SK-N-SH treated with all-trans-retinoic acid at 6 μM for 48 hours (cell line): ENCODE measurements at regions not wholly inside any gene's neighbourhood (a gene's known extent, or its start where the extent isn't known, plus 50 kb on each side); places are given as distances from the start of the nearest gene placed in this dataset.

Experiments
- ATAC-seq: fragments of 200-7000 bp; cut with Tn5 transposase; 3 replicates; pipeline ENCODE4 v1.9.1; 2020; ENCODE audit warnings: mild to moderate bottlenecking, moderate library complexity
- ARNTL ChIP-seq: fragments of 450-650 bp; formaldehyde crosslinking; IDR thresholded peaks from 2 replicates; pipeline ENCODE4 v1.5.0; 2020; ENCODE audit warnings: low read depth, mild to moderate bottlenecking, moderate library complexity, borderline replicate concordance
- BACH2 ChIP-seq: fragments of 250-450 bp; sonication (Bioruptor Pico); IDR thresholded peaks from 2 replicates; pipeline ENCODE4 v1.9.0; 2021; ENCODE audit warnings: mild to moderate bottlenecking, borderline replicate concordance
- CREB5 ChIP-seq: fragments of 250-450 bp; sonication (Bioruptor Pico); IDR thresholded peaks from 2 replicates; pipeline ENCODE4 v1.5.1; 2020; ENCODE audit warnings: low read depth, mild to moderate bottlenecking, moderate library complexity
- CSDC2 ChIP-seq: fragments of 250-450 bp; sonication (Bioruptor Pico); IDR thresholded peaks from 2 replicates; pipeline ENCODE4 v1.5.0; 2020; ENCODE audit warnings: mild to moderate bottlenecking, moderate library complexity
- CSRNP3 ChIP-seq: fragments of 250-450 bp; sonication (Bioruptor Pico); IDR thresholded peaks from 2 replicates; pipeline ENCODE4 v1.5.1; 2021; ENCODE audit warnings: mild to moderate bottlenecking, moderate library complexity
- ESRRG ChIP-seq: fragments of 250-450 bp; sonication (Bioruptor Pico); IDR thresholded peaks from 2 replicates; pipeline ENCODE4 v1.6.1; 2021; ENCODE audit warnings: mild to moderate bottlenecking
- GLIS3 ChIP-seq: fragments of 250-450 bp; sonication (Bioruptor Pico); IDR thresholded peaks from 2 replicates; pipeline ENCODE4 v1.5.0; 2020; ENCODE audit warnings: mild to moderate bottlenecking, moderate library complexity
- OSR1 ChIP-seq: fragments of 250-450 bp; sonication (Bioruptor Pico); IDR thresholded peaks from 2 replicates; pipeline ENCODE4 v1.8.0; 2022; ENCODE audit warnings: moderate library complexity, mild to moderate bottlenecking, inconsistent platforms
- POU6F1 ChIP-seq: fragments of 250-450 bp; sonication (Bioruptor Pico); IDR thresholded peaks from 2 replicates; pipeline ENCODE4 v1.8.0; 2021; ENCODE audit warnings: low read depth, mild to moderate bottlenecking, moderate library complexity, borderline replicate concordance
- PPARA ChIP-seq: fragments of 250-450 bp; sonication (Bioruptor Pico); IDR thresholded peaks from 2 replicates; pipeline ENCODE4 v1.5.0; 2020; ENCODE audit warnings: mild to moderate bottlenecking, borderline replicate concordance
- SNAI2 ChIP-seq: fragments of 250-450 bp; sonication (Bioruptor Pico); IDR thresholded peaks from 2 replicates; pipeline ENCODE4 v1.5.0; 2020; ENCODE audit warnings: mild to moderate bottlenecking, moderate library complexity
- TCF4 ChIP-seq: fragments of 250-450 bp; sonication (Bioruptor Pico); IDR thresholded peaks from 2 replicates; pipeline ENCODE4 v1.8.0; 2021; ENCODE audit warnings: mild to moderate bottlenecking, moderate library complexity, borderline replicate concordance
- TOX ChIP-seq: fragments of 250-450 bp; sonication (Bioruptor Pico); IDR thresholded peaks from 2 replicates; pipeline ENCODE4 v1.8.0; 2021; ENCODE audit warnings: mild to moderate bottlenecking, moderate library complexity, borderline replicate concordance
- TSHZ2 ChIP-seq: fragments of 250-450 bp; sonication (Bioruptor Pico); IDR thresholded peaks from 2 replicates; pipeline ENCODE4 v1.5.0; 2020; ENCODE audit warnings: mild to moderate bottlenecking, moderate library complexity
- ZFP3 ChIP-seq: fragments of 250-450 bp; sonication (Bioruptor Pico); IDR thresholded peaks from 2 replicates; pipeline ENCODE4 v1.5.0; 2020; ENCODE audit warnings: mild to moderate bottlenecking, moderate library complexity
- ZNF565 ChIP-seq: fragments of 450-650 bp; formaldehyde crosslinking; conservative IDR thresholded peaks from 2 replicates; pipeline ENCODE4 v1.5.0; 2020; ENCODE audit warnings: low read depth, mild to moderate bottlenecking, moderate library complexity
- ZNF70 ChIP-seq: fragments of 450-650 bp; formaldehyde crosslinking; IDR thresholded peaks from 2 replicates; pipeline ENCODE4 v1.5.0; 2020; ENCODE audit warnings: mild to moderate bottlenecking, moderate library complexity
- ZNF8 ChIP-seq: fragments of 450-650 bp; formaldehyde crosslinking; IDR thresholded peaks from 2 replicates; pipeline ENCODE4 v1.5.0; 2020; ENCODE audit warnings: mild to moderate bottlenecking, moderate library complexity

GRCh38 chr2:4454907-4455306, 751.5 kb downstream of the DCDC2C start:
- no peak for ATAC-seq
- TF ChIP-seq TCF4 (CRISPR knock-in tag), result no peak
- no peak for TF ChIP-seq ZNF70 (CRISPR knock-in tag)
- TF ChIP-seq PPARA (CRISPR knock-in tag), result no peak
- no peak for TF ChIP-seq SNAI2 (CRISPR knock-in tag)
- TF ChIP-seq TOX (CRISPR knock-in tag), result no peak
- TF ChIP-seq OSR1 (CRISPR knock-in tag), result no peak
- no peak for TF ChIP-seq CSRNP3 (CRISPR knock-in tag)
- no peak for TF ChIP-seq ZNF8 (CRISPR knock-in tag)
- TF ChIP-seq POU6F1 (CRISPR knock-in tag), result no peak
- no peak for TF ChIP-seq ESRRG (CRISPR knock-in tag)
- TF ChIP-seq ZNF565 (CRISPR knock-in tag), result no peak
- TF ChIP-seq ARNTL, result no peak
- TF ChIP-seq GLIS3 (CRISPR knock-in tag), result no peak
- TF ChIP-seq TSHZ2, result no peak
- no peak for TF ChIP-seq BACH2 (CRISPR knock-in tag)
- TF ChIP-seq CSDC2 (CRISPR knock-in tag), result no peak
- TF ChIP-seq ZFP3 (CRISPR knock-in tag), result no peak

- no peak for ATAC-seq
- no peak for TF ChIP-seq ZNF70 (CRISPR knock-in tag)
- TF ChIP-seq TCF4 (CRISPR knock-in tag), result no peak
- no peak for TF ChIP-seq OSR1 (CRISPR knock-in tag)
- TF ChIP-seq TOX (CRISPR knock-in tag), result no peak
- TF ChIP-seq ZNF8 (CRISPR knock-in tag), result no peak
- TF ChIP-seq, all 23 proteins: peak for 0
Observed at GRCh38 chr2:4455486-4456155, 752.2 kb downstream of the DCDC2C start.

GRCh38 chr2:4464634-4465266, 761.4 kb downstream of the DCDC2C start:
- TF ChIP-seq CREB5 (CRISPR knock-in tag) (no peak), ZNF70 (CRISPR knock-in tag) (no peak), SNAI2 (CRISPR knock-in tag) (no peak), ZFP3 (CRISPR knock-in tag) (no peak), CSRNP3 (CRISPR knock-in tag) (no peak), ZNF565 (CRISPR knock-in tag) (no peak), TSHZ2 (no peak)
- ATAC-seq, result no peak
